WTC11 (cell line): ENCODE measurements at regions not wholly inside any gene's neighbourhood (a gene's known extent, or its start where the extent isn't known, plus 50 kb on each side); places are given as distances from the start of the nearest gene placed in this dataset.

ENCODE experiments used
- ESRRA ChIP-seq: sonication (generic); formaldehyde crosslinking; IDR thresholded peaks from 2 replicates; pipeline ENCODE4 v1.8.1; 2022; ENCODE audit warnings: mild to moderate bottlenecking, missing genetic modification reagents, borderline replicate concordance
- NR2C2 ChIP-seq: sonication (generic); formaldehyde crosslinking; IDR thresholded peaks from 2 replicates; pipeline ENCODE4 v1.8.0; 2022; ENCODE audit warnings: mild to moderate bottlenecking, missing genetic modification reagents
- ZNF317 ChIP-seq: sonication (generic); formaldehyde crosslinking; IDR thresholded peaks from 2 replicates; pipeline ENCODE4 v1.8.1; 2023; ENCODE audit warnings: low read depth, mild to moderate bottlenecking, moderate library complexity, missing genetic modification reagents, borderline replicate concordance
- TF ChIP-seq, protein P1 (sequence below): fragments of 200-600 bp; IDR thresholded peaks from 2 replicates; pipeline ENCODE4 v1.8.0; 2022; ENCODE audit warnings: antibody characterized with exemption
- TF ChIP-seq, protein P2 (sequence below): fragments of 250-450 bp; sonication (Bioruptor Pico); IDR thresholded peaks from 2 replicates; pipeline ENCODE4 v1.9.0; 2021; ENCODE audit warnings: moderate library complexity, mild to moderate bottlenecking, inconsistent platforms, borderline replicate concordance
- TF ChIP-seq, protein P3 (sequence below): sonication (generic); formaldehyde crosslinking; IDR thresholded peaks from 2 replicates; pipeline ENCODE4 v1.8.1; 2022; ENCODE audit warnings: low read depth, missing genetic modification reagents, borderline replicate concordance
- TF ChIP-seq, protein P4 (sequence below): sonication (generic); formaldehyde crosslinking; IDR thresholded peaks from 2 replicates; pipeline ENCODE4 v1.8.0; 2022; ENCODE audit warnings: mild to moderate bottlenecking, missing genetic modification reagents

DNA sequence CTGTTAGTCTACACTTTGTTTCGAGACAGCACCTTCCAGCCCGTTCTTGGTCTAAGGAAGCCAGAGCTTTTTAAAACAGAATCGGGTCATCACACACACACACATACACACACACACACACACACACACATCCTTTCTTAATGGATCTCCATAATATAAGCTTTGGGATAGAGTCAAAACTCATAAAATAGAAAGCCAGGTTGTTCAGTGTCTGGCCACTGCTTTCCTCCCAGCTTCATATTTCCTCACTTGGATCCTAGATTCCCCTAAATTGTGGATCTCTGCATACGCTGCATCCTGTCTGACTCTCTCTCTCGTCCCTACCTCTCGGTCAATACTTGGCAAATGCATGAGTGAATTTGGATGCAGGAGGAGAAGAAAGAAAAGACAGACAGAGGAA, 120.5 kb upstream of the SLC14A2 start:
- TF ChIP-seq, protein P1, sequence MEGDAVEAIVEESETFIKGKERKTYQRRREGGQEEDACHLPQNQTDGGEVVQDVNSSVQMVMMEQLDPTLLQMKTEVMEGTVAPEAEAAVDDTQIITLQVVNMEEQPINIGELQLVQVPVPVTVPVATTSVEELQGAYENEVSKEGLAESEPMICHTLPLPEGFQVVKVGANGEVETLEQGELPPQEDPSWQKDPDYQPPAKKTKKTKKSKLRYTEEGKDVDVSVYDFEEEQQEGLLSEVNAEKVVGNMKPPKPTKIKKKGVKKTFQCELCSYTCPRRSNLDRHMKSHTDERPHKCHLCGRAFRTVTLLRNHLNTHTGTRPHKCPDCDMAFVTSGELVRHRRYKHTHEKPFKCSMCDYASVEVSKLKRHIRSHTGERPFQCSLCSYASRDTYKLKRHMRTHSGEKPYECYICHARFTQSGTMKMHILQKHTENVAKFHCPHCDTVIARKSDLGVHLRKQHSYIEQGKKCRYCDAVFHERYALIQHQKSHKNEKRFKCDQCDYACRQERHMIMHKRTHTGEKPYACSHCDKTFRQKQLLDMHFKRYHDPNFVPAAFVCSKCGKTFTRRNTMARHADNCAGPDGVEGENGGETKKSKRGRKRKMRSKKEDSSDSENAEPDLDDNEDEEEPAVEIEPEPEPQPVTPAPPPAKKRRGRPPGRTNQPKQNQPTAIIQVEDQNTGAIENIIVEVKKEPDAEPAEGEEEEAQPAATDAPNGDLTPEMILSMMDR = no peak
- TF ChIP-seq, protein P2, sequence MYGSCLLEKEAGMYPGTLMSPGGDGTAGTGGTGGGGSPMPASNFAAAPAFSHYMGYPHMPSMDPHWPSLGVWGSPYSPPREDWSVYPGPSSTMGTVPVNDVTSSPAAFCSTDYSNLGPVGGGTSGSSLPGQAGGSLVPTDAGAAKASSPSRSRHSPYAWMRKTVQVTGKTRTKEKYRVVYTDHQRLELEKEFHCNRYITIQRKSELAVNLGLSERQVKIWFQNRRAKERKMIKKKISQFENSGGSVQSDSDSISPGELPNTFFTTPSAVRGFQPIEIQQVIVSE (CRISPR knock-in tag) = no peak
- TF ChIP-seq, protein P3, sequence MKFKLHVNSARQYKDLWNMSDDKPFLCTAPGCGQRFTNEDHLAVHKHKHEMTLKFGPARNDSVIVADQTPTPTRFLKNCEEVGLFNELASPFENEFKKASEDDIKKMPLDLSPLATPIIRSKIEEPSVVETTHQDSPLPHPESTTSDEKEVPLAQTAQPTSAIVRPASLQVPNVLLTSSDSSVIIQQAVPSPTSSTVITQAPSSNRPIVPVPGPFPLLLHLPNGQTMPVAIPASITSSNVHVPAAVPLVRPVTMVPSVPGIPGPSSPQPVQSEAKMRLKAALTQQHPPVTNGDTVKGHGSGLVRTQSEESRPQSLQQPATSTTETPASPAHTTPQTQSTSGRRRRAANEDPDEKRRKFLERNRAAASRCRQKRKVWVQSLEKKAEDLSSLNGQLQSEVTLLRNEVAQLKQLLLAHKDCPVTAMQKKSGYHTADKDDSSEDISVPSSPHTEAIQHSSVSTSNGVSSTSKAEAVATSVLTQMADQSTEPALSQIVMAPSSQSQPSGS (CRISPR knock-in tag) = no peak
- TF ChIP-seq ESRRA (CRISPR knock-in tag) = no peak
- TF ChIP-seq, protein P4, sequence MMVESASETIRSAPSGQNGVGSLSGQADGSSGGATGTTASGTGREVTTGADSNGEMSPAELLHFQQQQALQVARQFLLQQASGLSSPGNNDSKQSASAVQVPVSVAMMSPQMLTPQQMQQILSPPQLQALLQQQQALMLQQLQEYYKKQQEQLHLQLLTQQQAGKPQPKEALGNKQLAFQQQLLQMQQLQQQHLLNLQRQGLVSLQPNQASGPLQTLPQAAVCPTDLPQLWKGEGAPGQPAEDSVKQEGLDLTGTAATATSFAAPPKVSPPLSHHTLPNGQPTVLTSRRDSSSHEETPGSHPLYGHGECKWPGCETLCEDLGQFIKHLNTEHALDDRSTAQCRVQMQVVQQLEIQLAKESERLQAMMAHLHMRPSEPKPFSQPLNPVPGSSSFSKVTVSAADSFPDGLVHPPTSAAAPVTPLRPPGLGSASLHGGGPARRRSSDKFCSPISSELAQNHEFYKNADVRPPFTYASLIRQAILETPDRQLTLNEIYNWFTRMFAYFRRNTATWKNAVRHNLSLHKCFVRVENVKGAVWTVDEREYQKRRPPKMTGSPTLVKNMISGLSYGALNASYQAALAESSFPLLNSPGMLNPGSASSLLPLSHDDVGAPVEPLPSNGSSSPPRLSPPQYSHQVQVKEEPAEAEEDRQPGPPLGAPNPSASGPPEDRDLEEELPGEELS (CRISPR knock-in tag) = no peak
- no peak for TF ChIP-seq ZNF317 (CRISPR knock-in tag)
- TF ChIP-seq NR2C2 (CRISPR knock-in tag) = no peak
